ENCODE measurements at regions not wholly inside any gene's neighbourhood (a gene's known extent, or its start where the extent isn't known, plus 50 kb on each side); places are given as distances from the start of the nearest gene placed in this dataset.

DNA sequence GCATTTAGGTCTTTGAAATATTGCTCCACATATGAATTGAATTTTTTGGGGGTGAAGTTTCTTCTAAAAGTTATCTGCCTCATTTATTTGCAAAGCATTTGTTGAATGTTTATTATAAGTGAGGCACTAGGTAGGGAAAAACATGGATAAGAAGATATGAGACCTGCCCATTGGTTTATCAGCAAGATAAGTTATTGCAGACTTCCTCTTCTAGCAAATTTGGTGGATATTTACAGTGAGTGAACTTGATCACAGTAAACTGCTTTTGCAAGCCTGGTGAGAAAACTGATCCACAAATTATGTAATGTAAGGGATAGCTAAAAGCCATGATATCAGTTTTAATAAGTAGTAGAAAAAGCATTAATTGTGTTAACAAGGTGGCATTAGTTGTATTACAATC is 364.8 kb downstream of the SOCS6 start:
- no peak for TF ChIP-seq EZH2 (IDR thresholded peaks at IDR 0.05; ENCODE audit: low read length)
- TF ChIP-seq, protein P1, sequence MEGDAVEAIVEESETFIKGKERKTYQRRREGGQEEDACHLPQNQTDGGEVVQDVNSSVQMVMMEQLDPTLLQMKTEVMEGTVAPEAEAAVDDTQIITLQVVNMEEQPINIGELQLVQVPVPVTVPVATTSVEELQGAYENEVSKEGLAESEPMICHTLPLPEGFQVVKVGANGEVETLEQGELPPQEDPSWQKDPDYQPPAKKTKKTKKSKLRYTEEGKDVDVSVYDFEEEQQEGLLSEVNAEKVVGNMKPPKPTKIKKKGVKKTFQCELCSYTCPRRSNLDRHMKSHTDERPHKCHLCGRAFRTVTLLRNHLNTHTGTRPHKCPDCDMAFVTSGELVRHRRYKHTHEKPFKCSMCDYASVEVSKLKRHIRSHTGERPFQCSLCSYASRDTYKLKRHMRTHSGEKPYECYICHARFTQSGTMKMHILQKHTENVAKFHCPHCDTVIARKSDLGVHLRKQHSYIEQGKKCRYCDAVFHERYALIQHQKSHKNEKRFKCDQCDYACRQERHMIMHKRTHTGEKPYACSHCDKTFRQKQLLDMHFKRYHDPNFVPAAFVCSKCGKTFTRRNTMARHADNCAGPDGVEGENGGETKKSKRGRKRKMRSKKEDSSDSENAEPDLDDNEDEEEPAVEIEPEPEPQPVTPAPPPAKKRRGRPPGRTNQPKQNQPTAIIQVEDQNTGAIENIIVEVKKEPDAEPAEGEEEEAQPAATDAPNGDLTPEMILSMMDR (optimal IDR thresholded peaks at IDR 0.05 in 1 of 3, IDR thresholded peaks at IDR 0.05 in 1 of 3, conservative IDR thresholded peaks at IDR 0.05 in 1 of 3; ENCODE audit: extremely low read depth in 1 of 3, insufficient read depth in 2 of 3, low read length in 3 of 3) = no peak
